Inferior parietal cortex (tissue), 1 donor: ENCODE measurements at regions not wholly inside any gene's neighbourhood (a gene's known extent, or its start where the extent isn't known, plus 50 kb on each side); places are given as distances from the start of the nearest gene placed in this dataset.
"Not testable (repeated sequence)": the region's sequence is repeated elsewhere in the genome, so short reads cannot be mapped to it uniquely, and the experiment has no call there.

Experiments
- DNase-seq: peaks from one replicate; pipeline ENCODE4 v3.0.0-alpha.2; 2016; ENCODE audit errors: extremely low spot score

DNA sequence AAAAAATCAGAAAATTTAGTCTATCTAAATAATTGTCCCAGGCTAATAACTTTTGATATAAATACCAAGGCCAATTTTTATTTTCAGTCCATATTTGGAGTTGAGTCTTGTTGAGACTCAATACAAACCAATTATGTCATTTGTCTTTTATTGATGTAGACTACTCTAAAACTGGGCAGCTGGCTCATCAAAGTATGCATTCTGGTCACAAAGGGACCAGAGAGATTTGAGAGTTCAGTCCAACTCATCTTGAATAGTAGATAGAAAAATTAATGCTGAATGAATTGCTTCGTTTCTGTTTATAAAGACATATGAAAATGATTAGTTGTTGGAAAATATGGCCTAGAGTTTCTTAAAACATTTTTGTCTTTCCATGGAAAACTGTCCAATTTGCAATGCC lies 412.5 kb upstream of the KLHL4 start:
- DNase-seq = no peak

DNA sequence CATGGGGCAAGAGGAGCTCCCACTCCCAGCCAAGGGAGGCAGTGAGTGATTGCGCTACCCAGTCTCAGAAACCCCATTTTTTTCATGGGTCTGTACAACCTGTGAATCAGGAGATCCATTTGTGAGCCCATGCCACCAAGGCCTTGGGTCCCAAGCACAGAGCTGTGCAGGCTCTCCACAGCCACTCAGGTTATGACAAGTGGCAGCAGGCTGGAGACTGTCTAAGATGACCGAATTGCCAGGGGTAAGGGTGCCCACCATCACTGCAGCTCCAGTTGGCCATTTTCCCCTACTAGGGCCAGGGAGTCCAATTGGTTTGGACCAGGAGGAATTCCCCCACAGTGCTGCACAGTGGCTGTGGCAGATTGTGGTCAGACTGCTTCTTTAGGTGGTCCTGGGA lies 407.5 kb upstream of the KLHL4 start:
- no peak for DNase-seq

DNA sequence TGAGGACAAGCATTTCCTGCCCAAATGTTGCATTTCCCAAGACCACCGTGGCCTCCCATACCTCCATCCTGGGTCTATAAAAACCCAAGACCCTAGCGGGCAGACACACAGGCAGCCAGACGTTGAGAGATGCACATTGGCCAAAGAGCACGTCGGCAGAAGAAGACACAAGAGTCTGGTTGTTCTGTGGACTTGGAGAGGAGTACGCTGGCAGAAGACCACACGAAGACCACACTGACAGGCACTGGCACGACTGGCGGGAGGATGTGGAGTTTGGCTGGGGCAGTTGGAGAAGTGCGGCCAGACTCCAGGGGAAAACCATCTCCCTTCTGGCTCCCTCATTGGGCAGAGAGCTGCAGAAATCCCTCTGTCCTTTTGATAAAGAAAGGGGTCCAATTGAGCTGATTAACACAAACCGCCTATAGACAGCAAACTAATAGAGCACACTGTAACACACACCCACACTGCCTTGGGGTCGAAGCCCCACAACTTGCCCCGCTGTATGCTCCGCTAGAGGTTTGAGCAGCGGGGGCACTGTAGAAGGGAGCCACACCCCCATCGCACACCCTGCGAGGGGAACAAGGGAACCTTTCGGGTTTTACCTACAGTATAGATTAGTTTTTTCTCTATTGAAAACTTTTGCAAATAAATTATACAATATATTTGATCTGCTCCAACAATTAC lies 376.7 kb upstream of the KLHL4 start:
- no peak for DNase-seq

DNA sequence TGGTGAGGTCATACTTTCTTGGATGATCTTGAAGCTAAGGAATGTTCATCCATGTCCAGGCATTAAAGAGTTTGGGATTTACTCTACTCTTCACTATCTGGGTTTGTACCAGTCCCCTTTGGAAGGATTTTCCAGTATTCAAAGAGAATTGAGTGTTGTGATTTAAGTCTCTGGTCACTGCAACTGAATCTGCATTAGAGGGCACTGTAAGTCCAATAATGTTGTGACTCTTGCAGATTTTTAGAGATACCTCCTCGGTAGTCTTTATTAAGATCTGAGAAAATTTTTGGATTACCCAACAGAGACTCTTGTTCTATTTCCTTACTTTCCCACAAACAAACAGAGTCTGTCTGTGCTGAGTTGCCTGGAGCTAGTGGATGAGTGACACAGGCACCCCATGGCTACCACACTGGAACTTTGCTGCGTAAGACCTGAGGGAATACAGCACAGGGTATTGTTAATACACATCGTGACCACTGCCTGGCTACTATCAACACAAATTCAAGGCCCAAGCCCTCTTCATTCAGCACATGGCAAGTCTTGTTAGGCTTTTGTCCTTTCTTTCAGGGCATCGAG lies 357.1 kb upstream of the KLHL4 start:
- peak; percentile 6 for DNase-seq

DNA sequence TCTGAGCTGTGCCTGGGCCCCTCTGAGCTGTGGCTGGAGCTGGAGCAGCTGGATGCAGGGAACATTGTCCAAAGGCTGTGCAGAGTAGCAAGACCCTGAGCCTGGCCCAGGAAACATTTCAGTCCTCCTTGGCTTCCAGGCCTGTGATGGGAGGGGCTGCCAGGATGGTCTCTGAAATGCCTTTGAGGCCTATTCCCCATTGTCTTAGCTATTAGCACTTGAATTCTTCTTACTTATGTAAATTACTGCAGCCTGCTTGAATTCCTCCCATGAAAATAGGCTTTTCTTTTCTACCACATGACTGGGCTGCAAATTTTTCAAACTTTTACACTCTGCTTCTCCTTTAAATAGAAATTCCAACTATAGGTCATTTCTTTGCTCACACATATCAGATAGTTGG lies 349.8 kb upstream of the KLHL4 start:
- DNase-seq = no peak

DNA sequence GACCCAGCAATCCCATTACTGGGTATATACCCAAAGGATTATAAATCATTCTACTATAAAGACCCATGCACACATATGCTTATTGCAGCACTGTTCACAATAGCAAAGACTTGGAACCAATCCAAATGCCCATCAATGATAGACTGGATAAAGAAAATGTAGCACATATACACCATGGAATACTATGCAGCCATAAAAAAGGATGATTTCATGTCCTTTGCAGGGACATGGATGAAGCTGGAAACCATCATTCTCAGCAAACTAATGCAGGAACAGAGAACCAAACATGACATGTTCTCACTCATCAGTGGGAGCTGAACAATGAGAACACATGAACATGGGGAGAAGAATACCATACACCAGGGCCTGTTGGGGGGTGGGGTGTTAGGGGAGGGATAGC lies 339.6 kb upstream of the KLHL4 start:
- not testable (repeated sequence) for DNase-seq
